M059J (cell line): ENCODE measurements at regions not wholly inside any gene's neighbourhood (a gene's known extent, or its start where the extent isn't known, plus 50 kb on each side); places are given as distances from the start of the nearest gene placed in this dataset.

Experiments used
- DNase-seq: peaks from one replicate; pipeline ENCODE4 v3.0.0-alpha.2; 2012; ENCODE audit warnings: low read depth

DNA sequence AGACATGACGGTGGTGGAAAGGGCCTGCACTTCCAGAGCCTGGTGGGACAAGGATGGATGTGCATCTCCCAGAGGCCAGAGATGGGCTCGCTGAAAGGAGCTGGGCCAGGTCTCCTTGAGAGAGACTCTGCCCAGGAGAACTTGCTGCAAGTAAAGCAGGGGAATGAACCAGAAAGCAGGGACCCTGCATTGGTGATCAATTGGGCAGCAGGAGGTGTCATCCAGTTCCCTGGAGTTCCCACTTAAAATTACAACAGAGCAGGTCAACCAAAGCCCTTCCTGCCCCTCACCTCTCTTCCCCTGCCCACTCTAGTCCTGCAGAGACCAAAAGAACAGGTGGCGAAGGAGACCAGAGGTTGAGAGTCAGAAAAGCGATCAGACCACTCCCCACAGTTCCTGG lies 69.7 kb upstream of the CAB39 start:
- no peak for DNase-seq

DNA sequence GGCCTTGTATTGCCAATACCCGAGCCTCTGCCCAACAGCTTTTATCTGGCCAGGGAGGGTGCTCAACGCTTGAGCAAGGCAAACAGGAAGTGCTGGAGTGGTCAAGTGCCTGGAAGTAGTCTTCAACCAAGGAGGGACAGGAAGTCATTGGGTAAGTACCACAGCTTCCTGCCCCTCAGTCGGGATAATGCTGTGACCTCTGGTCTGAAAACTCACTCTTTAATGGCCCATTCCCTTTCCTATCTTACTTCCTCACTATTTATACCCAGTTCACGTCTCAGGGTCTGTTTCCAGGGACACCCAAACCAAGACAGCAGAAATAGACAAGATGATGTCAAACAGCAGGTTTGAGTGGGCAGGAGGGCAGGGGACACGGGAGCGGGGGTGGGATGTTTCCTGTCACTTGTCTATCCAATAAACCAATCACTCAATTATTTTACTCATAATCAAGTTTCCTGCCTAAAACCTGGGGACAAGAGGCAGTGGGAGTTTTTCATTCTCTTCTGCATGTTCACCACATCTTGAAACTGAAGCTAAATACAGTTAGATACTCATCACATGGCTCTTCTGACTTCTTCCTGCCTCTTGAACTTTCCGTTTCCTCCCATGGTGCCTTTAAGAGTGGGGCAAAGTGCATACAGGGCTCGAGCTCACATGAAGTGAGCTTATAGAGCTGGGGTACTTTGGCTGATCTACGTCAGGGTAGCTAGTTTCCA lies 68.9 kb upstream of the CAB39 start:
- DNase-seq = no peak

DNA sequence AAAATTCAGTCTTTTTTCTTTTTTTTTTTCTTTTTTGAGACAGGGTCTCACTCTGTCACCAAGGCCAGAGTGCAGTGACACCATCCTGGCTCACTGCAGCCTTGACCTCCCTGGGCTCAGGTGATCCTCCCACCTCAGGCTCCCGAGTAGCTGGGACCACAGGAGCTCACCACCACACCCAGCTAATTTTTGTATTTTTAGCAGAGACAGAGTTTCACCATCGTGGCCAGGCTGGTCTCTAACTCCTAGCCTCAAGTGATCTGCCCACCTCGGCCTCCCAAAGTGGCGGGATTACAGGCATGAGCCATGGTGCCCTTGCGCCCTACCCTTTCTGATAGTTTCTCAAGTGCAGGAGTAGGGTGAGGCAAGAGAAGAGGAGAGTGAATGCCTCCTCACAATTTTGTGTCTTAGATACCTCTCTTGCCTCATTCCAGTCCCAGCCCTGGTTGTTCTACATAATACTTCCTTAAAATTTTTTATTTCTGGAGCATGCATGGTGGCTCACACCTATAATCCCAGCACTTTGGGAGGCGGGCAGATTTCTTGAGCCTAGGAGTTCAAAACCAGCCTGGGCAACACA lies 68.2 kb upstream of the CAB39 start:
- no peak for DNase-seq

DNA sequence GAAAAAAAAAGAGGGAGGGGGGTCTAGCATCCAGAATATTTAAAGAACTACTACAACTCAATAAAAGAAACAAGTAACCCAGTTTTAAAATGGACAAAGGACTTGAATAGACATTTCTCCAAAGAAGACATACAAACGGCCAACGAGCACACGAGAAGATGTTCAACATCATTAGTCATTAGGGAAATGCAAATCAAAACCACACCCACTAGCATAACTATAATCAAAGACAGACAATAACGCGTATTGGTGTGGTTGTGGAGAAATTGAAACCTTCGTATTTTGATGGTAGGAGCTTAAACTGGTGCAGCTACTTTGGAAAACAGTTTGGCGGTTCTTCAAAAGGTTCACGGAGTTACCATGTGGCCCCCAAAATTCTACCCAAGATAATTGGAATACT lies 64.3 kb upstream of the CAB39 start:
- no peak for DNase-seq

DNA sequence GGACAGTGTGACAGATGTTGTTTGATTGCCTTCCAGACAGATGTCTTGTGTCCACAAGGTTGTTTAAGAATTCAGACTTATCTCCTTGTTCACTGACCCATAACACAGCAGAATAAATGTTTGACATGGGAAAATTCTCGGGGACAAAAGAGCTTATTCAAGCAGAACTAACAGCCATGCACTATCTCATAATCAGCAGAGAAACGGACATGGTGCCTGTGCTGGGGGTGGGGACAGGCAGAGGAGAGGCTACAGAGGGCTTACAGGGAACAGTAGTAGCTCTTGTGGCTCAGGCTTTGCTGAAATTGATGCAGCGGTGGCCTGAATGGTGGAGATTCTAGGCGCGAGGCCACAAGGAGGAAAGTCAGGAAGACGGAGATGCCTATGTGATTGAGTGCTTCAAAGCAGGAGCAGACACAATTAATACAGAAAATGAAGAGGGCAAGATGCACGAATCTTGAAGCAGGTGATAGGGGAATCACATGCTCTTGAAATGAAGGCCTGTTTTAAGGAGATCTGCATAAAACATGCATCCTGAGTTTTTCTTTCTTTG lies 62.0 kb upstream of the CAB39 start:
- DNase-seq = peak; percentile 59

DNA sequence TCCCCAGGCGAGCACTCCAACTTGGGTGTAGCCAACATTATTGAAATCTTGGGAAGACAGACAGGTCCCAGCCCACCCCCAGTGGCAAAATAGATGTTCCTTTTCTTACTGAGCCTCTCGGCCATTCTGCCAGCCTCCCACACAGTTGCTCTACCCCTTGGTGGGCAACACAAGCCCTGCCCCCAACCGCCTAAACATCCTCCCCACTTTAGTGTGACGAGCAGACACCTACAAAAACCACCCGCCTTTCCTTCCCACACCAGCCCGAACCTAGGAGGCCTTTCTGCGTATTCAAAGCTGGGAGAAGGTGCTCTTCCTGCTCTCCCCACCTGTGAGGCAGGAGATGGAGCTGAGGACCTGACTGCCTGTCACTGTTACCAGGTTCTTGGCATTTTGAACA lies 58.6 kb upstream of the CAB39 start:
- no peak for DNase-seq

DNA sequence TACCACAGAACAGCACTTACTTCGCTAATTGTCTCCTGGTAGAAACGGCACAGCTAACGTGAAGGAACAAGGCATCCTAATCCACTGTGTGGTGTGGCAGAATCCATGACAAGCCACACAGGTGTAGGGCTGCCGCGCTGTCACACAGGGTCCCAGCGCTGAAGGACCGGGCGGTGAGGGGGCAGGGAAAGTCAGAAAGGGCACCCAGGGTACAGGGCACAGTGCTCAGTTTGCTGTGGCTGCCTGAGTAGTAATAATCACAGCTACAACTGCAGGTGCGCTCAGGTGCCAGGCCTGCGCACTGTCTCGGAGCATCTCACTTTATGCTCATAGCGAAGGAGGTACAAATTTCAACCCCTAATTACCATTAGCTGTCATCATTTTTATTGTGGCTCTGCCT lies 55.2 kb upstream of the CAB39 start:
- no peak for DNase-seq

DNA sequence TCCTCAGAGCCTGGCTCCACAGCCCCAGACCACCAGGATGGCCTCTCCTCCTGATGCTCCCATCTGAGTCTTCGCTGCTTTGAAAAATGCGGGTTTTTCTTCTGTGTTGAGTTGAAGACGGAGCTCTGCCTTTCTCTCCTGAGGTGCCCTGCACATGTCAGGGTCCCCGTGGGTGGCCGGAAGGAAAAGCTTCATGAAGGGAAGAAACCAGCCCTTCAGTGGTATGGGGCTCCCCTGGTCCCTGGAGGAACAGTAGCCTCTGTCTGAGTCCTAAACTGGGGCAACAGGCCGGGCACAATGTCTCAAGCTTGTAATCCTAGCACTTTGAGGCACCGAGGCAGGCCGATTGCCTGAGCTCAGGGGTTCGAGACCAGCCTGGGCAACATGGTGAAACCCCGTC lies 54.7 kb upstream of the CAB39 start:
- no peak for DNase-seq

DNA sequence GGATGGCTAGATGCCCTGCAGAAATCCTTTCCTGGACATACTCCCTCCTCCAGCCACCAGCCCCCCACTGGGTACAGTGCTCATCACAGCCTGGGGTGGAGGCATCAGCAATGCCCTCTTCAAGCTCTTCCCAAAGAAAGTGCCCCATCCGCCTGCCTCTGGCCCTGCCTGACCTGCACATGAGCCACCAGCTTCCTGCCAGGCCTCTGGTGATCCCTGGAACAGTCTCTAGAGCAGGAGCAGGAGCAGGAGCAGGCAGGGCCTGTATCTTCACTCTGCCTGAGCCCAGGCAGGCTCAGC lies 54.1 kb upstream of the CAB39 start:
- DNase-seq = no peak

DNA sequence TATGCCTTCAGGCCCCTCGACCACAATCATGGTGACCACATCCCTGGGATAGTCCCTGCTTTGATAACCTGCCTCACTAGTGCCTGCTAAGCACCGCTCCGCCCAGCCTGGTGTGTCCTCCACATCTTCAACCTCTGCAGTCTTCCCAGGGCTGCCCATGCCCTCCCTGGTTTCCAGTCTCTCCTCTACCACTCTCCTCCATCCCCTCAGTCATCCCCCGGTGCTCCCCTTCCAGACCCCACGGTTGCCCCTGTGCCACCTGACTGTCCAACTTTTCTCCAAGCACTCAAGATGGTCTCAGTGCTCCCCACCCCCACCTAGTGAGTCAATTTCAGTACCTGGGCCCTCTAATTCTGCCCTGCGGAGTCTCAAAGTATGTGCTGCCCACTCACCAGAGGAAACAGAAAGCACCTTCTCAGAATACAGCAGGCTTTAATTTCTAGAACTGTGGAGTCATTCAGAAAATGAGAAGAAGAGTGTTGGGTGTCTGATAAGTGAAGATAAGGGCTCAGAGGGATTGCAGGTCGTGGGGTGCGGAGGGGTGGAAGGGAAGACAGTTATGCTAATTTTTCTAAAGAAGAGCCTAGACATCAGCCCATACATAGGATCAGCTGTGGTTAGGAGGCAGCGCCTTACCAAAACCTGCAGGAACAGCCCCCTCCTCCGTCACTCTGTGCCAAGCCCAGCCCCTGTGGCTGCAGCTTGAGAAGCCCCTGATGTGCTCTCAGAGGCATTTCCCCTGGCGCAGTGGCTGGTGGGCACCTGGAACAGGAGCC lies 53.6 kb upstream of the CAB39 start:
- DNase-seq = no peak

DNA sequence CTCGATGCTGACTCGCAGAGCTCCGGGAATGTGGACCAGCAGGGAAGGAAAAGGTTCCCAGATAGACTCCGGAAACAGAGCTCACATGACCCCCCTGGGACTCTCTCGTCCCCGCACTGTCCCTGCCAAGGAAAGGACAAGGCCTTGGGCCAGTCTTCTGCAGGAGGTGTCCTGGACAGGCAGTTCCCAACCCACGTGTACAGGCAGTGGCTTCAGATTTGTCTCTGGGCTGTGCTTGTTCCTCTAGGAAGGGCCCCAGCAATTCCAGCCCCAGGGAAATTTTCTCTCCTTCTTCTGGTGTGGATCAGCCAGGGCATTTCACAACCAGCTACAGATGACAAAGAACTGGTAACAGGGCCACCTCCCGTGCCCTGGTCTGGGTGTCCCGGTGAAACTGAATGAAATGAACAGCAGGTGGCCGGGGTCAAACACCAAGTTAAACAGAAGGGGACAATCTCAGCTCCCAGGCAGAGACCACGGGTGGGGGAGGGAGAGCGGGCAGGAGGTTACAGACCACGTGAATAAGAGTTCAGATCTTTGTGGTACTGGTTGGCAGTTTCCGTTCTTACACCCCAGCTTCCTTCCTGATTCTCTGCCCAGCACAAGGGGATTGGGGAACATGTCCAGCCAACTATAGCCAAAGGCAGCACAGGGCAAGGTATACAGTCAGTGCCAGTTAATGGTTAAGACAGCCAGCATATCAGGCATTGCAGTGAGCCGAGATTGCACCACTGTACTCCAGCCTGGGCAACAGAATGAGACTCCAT lies 52.2 kb upstream of the CAB39 start:
- DNase-seq = no peak

DNA sequence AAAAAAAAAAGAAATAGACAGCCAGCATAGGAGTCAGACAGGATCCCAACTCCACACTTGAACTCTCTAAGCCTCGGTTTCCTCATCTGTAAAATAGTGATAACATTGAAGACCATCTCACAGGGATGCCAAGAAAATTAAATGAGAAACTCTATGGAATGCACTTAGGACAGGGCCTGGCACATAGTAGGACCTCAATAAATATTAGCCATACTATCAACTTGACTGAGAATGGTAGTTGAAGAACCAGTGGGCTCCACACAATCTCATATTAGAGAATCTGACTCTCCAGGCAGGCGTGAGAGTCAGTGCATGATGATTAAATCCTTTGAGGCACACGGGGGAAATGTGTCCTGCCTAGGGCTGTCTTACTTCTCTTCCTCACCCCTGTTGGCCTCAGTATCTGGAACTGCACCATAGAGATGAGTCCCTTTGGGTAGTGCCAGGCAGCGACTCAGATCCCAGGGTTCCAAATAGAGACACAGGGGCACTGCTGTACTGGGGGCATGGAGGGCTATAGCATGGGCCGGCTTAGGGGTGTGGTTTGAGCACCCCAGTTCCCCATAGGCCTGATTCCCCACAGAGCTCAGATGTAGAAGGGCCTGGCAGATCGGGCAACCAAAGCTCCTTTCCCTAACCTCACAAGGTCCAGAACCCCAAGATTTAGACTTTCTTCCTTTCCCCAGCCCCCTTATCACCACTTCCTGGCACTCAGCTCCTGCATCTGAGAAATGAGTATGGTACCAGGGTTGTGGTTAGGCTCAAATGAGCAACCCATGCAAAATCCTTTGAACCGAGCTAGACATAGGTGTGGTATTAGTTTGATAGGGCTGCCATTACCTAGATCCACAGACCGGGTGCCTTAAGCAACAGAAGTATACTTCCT lies 51.3 kb upstream of the CAB39 start:
- no peak for DNase-seq
